Cerebellar cortex (tissue), 1 donor: ENCODE measurements at regions not wholly inside any gene's neighbourhood (a gene's known extent, or its start where the extent isn't known, plus 50 kb on each side); places are given as distances from the start of the nearest gene placed in this dataset.
"Not testable (repeated sequence)": the region's sequence is repeated elsewhere in the genome, so short reads cannot be mapped to it uniquely, and the experiment has no call there.

Experiments used
- DNase-seq: peaks from one replicate; pipeline ENCODE4 v3.0.0-alpha.2; 2015; ENCODE audit warnings: low spot score

GRCh38 chr4:18675586-18676525 lies 654.3 kb upstream of the LCORL start:
- no peak for DNase-seq

GRCh38 chr4:18670034-18670433 lies 648.5 kb upstream of the LCORL start:
- DNase-seq: no peak

- no peak for DNase-seq
Measured at GRCh38 chr4:18669390-18669789, 647.8 kb upstream of the LCORL start.

GRCh38 chr4:18666322-18666721 lies 644.8 kb upstream of the LCORL start:
- DNase-seq: no peak

- DNase-seq: no peak
Measured at GRCh38 chr4:18664171-18664570, 642.6 kb upstream of the LCORL start.

GRCh38 chr4:18645351-18645750 lies 623.8 kb upstream of the LCORL start:
- no peak for DNase-seq

GRCh38 chr4:18641334-18641733 lies 619.8 kb upstream of the LCORL start:
- no peak for DNase-seq

- no peak for DNase-seq
Measured at GRCh38 chr4:18638031-18638430, 616.5 kb upstream of the LCORL start.

- DNase-seq: no peak
Measured at GRCh38 chr4:18636001-18636585, 614.5 kb upstream of the LCORL start.

GRCh38 chr4:18635531-18635930 lies 614.0 kb upstream of the LCORL start:
- DNase-seq: no peak

GRCh38 chr4:18631586-18631985 lies 610.0 kb upstream of the LCORL start:
- no peak for DNase-seq

- no peak for DNase-seq
Measured at GRCh38 chr4:18630218-18631110, 608.9 kb upstream of the LCORL start.

GRCh38 chr4:18627447-18628005 lies 606.0 kb upstream of the LCORL start:
- DNase-seq: no peak

GRCh38 chr4:18626996-18627395 lies 605.4 kb upstream of the LCORL start:
- no peak for DNase-seq

- DNase-seq: no peak
Measured at GRCh38 chr4:18626366-18626765, 604.8 kb upstream of the LCORL start.

- DNase-seq: no peak
Measured at GRCh38 chr4:18621186-18621585, 599.6 kb upstream of the LCORL start.

- no peak for DNase-seq
Measured at GRCh38 chr4:18616720-18617119, 595.2 kb upstream of the LCORL start.

GRCh38 chr4:18611026-18611425 lies 589.5 kb upstream of the LCORL start:
- no peak for DNase-seq

- DNase-seq: no peak
Measured at GRCh38 chr4:18608908-18609533, 587.5 kb upstream of the LCORL start.

- not testable (repeated sequence) for DNase-seq
Measured at GRCh38 chr4:18602610-18603009, 581.1 kb upstream of the LCORL start.

- peak; percentile 84 for DNase-seq
Measured at GRCh38 chr4:18593297-18594002, 571.9 kb upstream of the LCORL start.
